ENCODE measurements at regions not wholly inside any gene's neighbourhood (a gene's known extent, or its start where the extent isn't known, plus 50 kb on each side); places are given as distances from the start of the nearest gene placed in this dataset.

DNA sequence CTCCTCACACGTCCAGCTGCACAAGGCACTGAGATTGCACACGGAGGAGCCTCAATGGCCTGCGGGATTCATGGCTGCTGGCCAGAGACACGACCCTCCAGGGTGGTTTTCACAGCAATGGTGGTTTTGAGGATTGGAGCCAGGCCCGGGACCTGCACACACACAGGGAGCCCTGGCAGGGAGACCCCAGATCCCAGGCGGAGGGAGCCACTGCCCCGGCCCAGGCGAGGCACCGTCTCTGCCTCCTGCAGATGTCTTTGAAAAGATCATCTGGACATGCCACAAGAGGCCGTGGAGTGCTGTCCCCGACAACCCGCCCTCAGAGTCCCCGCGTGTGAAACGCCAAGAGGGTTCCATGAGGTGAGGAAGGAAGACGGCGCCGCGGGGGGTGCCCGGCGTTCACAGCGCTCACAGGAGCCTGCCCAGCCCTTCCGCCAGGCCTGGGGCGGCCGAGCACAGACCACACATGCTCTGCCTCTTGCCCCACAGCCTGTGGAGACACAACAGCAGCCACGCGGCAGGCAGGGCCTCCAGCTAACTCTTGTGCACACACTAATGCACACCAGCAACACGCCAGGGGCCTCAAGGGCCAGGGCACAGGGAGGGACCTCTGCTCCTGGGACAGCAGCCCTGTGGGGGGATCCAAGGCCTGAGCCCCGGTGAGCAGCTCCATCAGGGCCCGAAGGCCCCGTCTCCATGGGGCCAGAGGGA lies 72.8 kb upstream of the CTDP1 start:
- FAIRE-seq (no peak), DNase-seq (ENCODE audit: insufficient read length) (no peak)
- no peak for TF ChIP-seq POLR2A (IDR thresholded peaks at IDR 0.05; ENCODE audit: low read depth, low read length)
- TF ChIP-seq POLR2AphosphoS5 (IDR thresholded peaks at IDR 0.05; ENCODE audit: low read depth, low read length) = no peak

DNA sequence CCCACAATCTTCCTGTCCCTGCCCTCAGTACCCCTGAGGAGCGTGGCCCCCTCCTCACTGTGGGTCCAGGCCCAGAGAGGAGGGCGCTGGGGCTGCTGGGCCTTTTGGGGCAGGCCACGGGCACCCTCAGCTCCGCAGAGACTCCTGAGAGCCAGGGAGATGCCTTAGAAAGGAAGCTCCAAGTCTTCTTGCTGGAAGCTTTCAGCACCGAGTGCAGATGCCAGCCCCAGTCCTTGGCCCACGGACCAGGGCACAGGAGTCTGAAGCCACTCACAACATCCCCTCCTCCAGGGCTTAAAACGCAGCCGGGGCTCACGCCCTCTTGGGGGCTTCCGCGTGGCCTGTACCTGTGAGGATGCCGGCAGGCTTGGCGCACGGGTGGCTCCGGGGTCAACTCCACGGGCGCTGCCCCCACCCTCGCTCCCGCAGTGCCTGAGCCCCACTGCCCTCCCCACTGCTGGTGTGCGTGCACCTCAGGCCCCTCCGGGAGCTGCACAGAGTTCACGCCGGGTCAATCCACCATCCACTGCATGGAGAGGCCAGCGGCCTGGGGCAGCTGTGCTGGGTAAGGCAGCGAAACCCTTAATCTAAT lies 72.1 kb upstream of the CTDP1 start:
- FAIRE-seq (no peak), DNase-seq (ENCODE audit: insufficient read length) (no peak)
- no peak for TF ChIP-seq POLR2AphosphoS5 (IDR thresholded peaks at IDR 0.05; ENCODE audit: low read depth, low read length)
- TF ChIP-seq POLR2A (IDR thresholded peaks at IDR 0.05; ENCODE audit: low read depth, low read length) = no peak
- no peak for TF ChIP-seq TAF1 (IDR thresholded peaks at IDR 0.05; ENCODE audit: borderline replicate concordance, low read depth, low read length)

- FAIRE-seq = no peak
- no peak for DNase-seq (ENCODE audit: insufficient read length)
- no peak for TF ChIP-seq POLR2A (IDR thresholded peaks at IDR 0.05; ENCODE audit: low read depth, low read length)
Observed at GRCh38 chr18:79608069-79608468, 71.5 kb upstream of the CTDP1 start.

DNA sequence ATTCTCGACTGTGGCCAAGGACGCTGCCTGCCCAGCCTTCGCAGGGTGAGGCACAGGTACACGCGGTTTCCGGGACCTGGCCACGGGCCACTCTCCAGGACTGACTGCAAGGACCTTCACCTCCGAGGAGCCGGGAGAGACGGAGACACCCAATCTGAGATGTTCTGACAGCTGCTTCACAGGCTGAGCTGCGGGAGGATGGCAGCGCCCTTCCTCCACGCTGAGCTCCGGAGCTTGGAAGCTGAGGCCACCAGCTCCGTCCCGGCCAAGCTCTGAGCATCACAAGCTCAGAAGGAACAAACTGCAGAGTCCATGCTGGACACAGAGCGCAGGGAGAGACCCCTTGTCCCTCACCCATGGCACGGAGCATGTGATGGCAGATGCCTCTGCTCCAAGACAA lies 71.1 kb upstream of the CTDP1 start:
- TF ChIP-seq TAF1 (IDR thresholded peaks at IDR 0.05; ENCODE audit: borderline replicate concordance, low read depth, low read length) (no peak), POLR2A (IDR thresholded peaks at IDR 0.05; ENCODE audit: low read depth, low read length) (no peak), POLR2AphosphoS5 (IDR thresholded peaks at IDR 0.05; ENCODE audit: low read depth, low read length) (no peak)
- FAIRE-seq (no peak), DNase-seq (ENCODE audit: insufficient read length) (no peak)

DNA sequence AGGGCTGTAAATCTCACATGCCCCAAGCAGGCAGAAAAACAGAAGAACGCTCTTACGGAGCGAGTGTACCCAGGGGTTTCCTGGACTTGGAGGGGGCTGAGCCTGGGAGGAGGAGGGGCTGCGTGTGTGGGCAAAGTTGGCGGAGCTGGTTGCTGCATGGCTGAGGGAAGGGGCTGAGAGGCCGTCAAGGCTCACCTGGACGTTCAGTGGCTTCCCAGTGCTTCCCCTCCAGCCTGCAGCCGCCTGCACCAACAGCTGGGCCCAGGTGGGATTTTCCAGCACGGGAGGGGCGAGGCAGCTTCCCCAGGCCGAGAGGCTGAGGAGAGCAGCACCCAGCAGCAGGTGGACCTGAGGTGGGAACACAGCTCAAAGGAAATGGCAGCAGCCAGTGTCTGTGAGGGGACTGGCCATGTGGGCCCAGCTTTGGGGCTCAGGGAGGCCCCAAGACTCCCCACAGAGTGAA lies 70.6 kb upstream of the CTDP1 start:
- TF ChIP-seq POLR2A (IDR thresholded peaks at IDR 0.05; ENCODE audit: low read depth, low read length) (no peak), POLR2AphosphoS5 (IDR thresholded peaks at IDR 0.05; ENCODE audit: low read depth, low read length) (no peak), TAF1 (IDR thresholded peaks at IDR 0.05; ENCODE audit: borderline replicate concordance, low read depth, low read length) (no peak)
- DNase-seq (ENCODE audit: insufficient read length) (no peak), FAIRE-seq (no peak)

DNA sequence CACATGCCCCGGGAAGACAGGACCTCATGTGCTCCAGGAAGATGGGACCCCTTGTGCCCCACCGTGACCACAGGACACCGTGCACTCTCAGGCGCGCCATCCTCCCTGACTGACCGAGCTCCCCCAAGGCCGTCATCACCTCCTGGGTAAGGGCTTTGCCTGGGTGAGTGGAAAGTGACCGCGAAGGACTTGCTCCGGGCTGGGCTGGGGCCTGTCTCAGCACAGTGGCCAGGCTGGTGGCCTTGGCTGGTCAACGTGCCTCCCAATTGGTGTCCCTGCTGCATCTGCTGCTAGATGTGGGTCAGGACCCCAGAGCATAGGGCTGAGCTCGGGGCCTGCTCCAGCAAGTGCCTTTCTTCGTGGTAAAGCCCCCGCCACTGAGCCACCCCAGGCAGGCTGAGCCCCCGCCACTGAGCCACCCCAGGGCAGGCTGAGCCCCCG lies 69.7 kb upstream of the CTDP1 start:
- no peak for TF ChIP-seq POLR2AphosphoS5 (IDR thresholded peaks at IDR 0.05; ENCODE audit: low read depth, low read length)
- TF ChIP-seq TAF1 (IDR thresholded peaks at IDR 0.05; ENCODE audit: borderline replicate concordance, low read depth, low read length) = no peak
- no peak for TF ChIP-seq POLR2A (IDR thresholded peaks at IDR 0.05; ENCODE audit: low read depth, low read length)
- DNase-seq (ENCODE audit: insufficient read length) (no peak), FAIRE-seq (no peak)

- DNase-seq (ENCODE audit: insufficient read length) = no peak
- FAIRE-seq = no peak
- no peak for TF ChIP-seq TAF1 (IDR thresholded peaks at IDR 0.05; ENCODE audit: borderline replicate concordance, low read depth, low read length)
- no peak for TF ChIP-seq POLR2AphosphoS5 (IDR thresholded peaks at IDR 0.05; ENCODE audit: low read depth, low read length)
- TF ChIP-seq POLR2A (IDR thresholded peaks at IDR 0.05; ENCODE audit: low read depth, low read length) = no peak
Observed at GRCh38 chr18:79610461-79611039, 69.1 kb upstream of the CTDP1 start.

- DNase-seq (ENCODE audit: insufficient read length) = no peak
- no peak for TF ChIP-seq POLR2AphosphoS5 (IDR thresholded peaks at IDR 0.05; ENCODE audit: low read depth, low read length)
- TF ChIP-seq TAF1 (IDR thresholded peaks at IDR 0.05; ENCODE audit: borderline replicate concordance, low read depth, low read length) = no peak
- no peak for FAIRE-seq
Observed at GRCh38 chr18:79611040-79611681, 68.4 kb upstream of the CTDP1 start.

- FAIRE-seq (no peak), DNase-seq (ENCODE audit: insufficient read length) (no peak)
- no peak for TF ChIP-seq POLR2AphosphoS5 (IDR thresholded peaks at IDR 0.05; ENCODE audit: low read depth, low read length)
- TF ChIP-seq TAF1 (IDR thresholded peaks at IDR 0.05; ENCODE audit: borderline replicate concordance, low read depth, low read length) = no peak
- no peak for TF ChIP-seq POLR2A (IDR thresholded peaks at IDR 0.05; ENCODE audit: low read depth, low read length)
Observed at GRCh38 chr18:79612291-79613108, 67.1 kb upstream of the CTDP1 start.

GRCh38 chr18:79613186-79613931 lies 66.2 kb upstream of the CTDP1 start:
- DNase-seq (ENCODE audit: insufficient read length) (no peak), FAIRE-seq (no peak)
- TF ChIP-seq POLR2AphosphoS5 (IDR thresholded peaks at IDR 0.05; ENCODE audit: low read depth, low read length) (no peak), TAF1 (IDR thresholded peaks at IDR 0.05; ENCODE audit: borderline replicate concordance, low read depth, low read length) (no peak), POLR2A (IDR thresholded peaks at IDR 0.05; ENCODE audit: low read depth, low read length) (no peak)

Data from GM12892 (cell line).